DOHH2 (cell line): ENCODE measurements at regions not wholly inside any gene's neighbourhood (a gene's known extent, or its start where the extent isn't known, plus 50 kb on each side); places are given as distances from the start of the nearest gene placed in this dataset.

Experiments
- EZH2phosphoT487 ChIP-seq: fragments of 200-600 bp; sonication (generic); IDR thresholded peaks from 2 replicates; pipeline ENCODE4 v1.6.1; 2017; ENCODE audit warnings: borderline replicate concordance, mild to moderate bottlenecking, antibody characterized with exemption, low read length, moderate library complexity, mixed read lengths
- TF ChIP-seq, protein P1 (sequence below): fragments of 200-600 bp; sonication (generic); IDR thresholded peaks from one replicate; pipeline ENCODE4 v1.5.1; 2014; ENCODE audit warnings: antibody characterized with exemption, mild to moderate bottlenecking, low read depth, low read length; ENCODE audit not compliant: poor library complexity, severe bottlenecking

GRCh38 chr2:198374375-198375082 is 570.1 kb downstream of the PLCL1 start:
- TF ChIP-seq, protein P1, sequence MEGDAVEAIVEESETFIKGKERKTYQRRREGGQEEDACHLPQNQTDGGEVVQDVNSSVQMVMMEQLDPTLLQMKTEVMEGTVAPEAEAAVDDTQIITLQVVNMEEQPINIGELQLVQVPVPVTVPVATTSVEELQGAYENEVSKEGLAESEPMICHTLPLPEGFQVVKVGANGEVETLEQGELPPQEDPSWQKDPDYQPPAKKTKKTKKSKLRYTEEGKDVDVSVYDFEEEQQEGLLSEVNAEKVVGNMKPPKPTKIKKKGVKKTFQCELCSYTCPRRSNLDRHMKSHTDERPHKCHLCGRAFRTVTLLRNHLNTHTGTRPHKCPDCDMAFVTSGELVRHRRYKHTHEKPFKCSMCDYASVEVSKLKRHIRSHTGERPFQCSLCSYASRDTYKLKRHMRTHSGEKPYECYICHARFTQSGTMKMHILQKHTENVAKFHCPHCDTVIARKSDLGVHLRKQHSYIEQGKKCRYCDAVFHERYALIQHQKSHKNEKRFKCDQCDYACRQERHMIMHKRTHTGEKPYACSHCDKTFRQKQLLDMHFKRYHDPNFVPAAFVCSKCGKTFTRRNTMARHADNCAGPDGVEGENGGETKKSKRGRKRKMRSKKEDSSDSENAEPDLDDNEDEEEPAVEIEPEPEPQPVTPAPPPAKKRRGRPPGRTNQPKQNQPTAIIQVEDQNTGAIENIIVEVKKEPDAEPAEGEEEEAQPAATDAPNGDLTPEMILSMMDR, result peak; percentile 93
- no peak for TF ChIP-seq EZH2phosphoT487
